Medulla oblongata (tissue), 1 donor: ENCODE measurements at regions not wholly inside any gene's neighbourhood (a gene's known extent, or its start where the extent isn't known, plus 50 kb on each side); places are given as distances from the start of the nearest gene placed in this dataset.
"Not testable (repeated sequence)": the region's sequence is repeated elsewhere in the genome, so short reads cannot be mapped to it uniquely, and the experiment has no call there.

Experiments used
- DNase-seq: peaks from one replicate; pipeline ENCODE4 v3.0.0-alpha.2; 2015; ENCODE audit errors: extremely low spot score

DNA sequence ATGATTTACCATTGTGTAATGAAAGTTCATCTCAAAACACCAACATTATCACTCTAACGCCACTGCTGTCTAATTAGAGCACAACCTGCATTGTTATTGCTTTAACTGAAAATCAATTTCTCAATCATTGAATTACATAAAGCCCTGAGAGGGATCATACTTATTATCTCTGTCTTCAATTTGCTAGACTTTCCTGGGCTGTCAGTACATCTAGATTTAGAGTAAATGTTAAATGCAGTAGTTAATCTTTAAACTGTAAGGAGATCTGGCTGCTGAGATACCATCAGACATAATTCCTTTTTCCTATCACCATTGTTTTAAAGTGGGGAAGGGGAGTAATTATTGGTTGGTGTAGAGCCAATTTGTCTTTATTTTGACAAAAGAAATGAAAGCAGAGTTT is 1995.1 kb downstream of the MRPL39 start:
- DNase-seq = no peak

DNA sequence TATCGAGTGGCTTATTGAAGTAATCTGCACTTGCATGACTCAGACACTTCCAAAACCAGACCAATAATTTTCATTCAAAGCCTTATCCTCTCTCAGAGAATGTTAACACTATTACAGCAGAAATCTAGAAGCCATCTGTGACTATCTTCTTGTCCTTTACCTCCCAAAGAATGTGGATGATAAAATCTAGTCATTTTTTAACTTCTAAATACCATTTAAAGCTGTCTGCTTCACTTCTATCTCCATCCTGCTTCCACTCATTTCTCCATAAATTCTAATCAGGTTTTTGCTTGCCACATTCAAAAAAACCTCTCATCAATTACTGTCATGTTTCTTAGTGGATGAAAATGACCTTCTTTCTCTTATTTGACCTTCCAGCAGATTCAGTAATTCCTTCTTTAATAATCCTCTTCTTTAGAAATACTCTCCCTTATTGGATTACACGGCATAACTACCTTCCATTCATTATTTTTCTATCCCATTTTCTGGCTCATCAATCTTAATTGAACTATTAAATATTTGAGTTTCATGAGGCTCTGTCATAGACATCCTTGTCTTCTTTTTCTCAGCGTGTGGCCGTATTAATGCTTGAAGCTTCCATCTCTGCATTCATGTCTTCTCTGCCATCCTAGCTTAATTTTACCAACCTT is 1999.4 kb downstream of the MRPL39 start:
- no peak for DNase-seq

GRCh38 chr21:23601549-23601948 is 2005.7 kb downstream of the MRPL39 start:
- no peak for DNase-seq

- DNase-seq = no peak
Measured at GRCh38 chr21:23593582-23593981, 2013.7 kb downstream of the MRPL39 start.

DNA sequence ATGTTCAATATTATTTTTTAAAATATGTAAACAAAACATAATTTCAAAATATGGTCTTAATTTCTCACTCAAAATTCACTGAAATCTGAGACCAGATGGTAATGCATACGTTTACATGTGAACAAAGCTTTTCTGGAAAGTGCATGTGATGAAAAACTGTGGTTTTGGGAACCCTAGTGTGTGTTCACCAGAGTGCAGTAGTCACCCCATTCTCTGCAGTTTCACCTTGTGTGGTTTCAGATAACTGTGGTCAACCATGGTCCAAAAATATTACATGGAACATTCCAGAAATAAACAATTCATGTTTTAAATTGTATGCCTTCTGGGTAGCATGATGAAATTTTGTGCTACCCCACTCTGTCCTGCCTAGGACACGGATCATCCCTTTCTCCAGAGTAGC is 2021.9 kb downstream of the MRPL39 start:
- DNase-seq = no peak

DNA sequence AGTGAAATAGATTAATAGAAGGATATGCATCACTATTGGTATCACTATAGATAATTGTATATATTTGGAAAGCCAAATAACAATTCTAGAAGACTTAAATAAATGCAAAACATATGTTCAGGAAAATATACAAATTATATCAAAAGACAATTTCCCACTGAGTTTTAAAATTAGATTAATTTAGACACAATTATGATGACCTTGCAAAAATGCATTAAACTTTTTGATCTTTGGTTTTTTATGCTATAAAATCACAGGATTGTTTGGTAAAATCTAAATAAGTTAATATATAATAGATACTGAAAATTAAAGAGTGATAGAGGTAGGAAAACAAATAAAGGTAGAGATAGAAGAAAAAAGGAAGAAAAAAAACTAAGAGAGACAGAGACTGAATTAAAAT is 2027.7 kb downstream of the MRPL39 start:
- DNase-seq = no peak

DNA sequence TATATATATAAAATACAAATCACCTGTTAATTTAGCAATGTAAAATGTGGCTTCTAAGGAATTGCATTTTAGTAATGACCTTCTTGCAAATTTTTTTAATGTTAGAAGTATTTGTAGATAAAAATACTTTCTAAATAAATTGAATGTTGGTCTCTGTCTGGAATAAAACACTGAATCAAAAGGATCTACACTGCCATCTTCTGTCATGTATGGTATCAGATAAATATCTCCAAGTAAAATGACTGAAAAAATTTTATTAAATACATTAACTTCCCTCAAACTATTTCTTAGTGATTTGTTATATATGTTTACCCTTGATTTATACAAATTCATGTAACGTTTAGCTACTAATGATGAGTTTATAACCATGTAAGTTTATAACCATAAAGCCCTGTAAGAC is 2029.3 kb downstream of the MRPL39 start:
- DNase-seq = no peak

DNA sequence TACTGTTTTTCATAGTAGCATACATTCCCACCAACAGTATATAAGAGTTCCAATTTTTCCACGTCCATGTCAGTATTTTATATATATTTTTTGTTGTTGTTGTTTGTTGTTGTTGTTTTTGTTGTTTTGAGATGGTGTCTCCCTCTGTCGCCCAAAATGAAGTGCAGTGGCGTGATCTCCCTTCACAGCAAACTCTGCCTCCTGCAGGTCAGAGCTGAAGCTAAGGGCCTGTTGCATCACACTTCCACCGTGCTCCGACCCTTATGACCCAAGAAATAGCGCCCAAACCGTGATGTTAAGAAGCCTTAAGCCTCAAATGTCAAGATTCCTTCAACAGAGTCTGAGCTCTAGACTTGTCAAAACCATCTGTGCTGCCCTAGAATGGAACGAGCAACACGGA is 2032.3 kb downstream of the MRPL39 start:
- no peak for DNase-seq

GRCh38 chr21:23548924-23549323 is 2058.4 kb downstream of the MRPL39 start:
- DNase-seq = not testable (repeated sequence)

- DNase-seq = no peak
Measured at GRCh38 chr21:23543333-23543732, 2063.9 kb downstream of the MRPL39 start.

DNA sequence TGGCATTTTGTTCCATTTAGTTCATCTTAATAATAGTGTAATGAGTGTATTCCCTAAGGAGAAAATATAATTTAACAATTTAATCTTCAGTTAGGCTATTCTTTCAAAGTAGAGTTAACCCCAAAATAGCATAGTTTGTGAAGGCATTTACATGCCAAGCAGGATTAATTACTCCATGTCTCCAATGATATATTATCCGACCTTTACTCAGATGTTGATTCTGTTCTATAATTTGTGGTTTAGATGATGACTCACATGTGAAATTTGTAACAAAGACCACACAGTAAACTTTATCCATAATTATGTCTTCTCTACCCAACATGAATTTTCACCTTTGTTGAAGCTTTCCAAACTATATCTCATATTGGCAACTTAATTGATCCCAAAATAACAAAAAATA is 2065.2 kb downstream of the MRPL39 start:
- no peak for DNase-seq

DNA sequence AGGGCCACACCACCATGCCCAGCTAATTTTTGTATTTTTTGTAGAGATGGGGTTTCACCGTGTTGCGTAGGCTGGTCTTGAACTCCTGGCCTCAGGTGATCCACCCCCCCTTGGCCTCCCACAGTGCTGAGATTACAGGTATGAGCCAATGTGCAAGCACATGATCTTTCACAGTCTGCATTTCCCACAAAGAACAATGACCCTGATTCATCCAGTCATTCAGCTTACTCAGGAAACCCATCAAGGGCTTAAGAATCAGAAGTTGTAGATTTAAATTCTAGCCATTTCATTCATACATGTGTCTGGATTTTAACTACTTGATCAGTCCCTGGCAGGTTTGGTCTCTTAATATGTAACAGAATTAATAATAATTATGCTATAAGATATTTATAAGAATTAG is 2065.7 kb downstream of the MRPL39 start:
- DNase-seq = no peak

DNA sequence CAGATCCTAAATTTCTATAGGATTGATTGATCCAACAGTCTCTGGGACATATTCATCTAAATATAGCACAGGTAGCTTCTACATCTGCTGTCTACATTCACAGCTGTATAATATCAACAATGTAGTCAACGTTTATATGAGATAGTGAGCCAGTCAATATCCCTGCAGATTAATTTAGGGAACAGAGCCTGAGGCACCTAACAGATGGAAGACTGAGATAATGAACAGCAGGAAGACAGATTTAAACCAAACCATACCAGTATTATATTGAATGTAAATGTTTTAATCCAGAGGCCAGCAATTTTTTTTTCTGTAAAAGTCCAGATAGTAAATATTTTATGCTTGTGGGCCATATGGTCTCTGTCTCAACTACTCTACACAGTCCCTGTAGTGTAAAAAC is 2072.4 kb downstream of the MRPL39 start:
- no peak for DNase-seq

GRCh38 chr21:23531444-23531843 is 2075.8 kb downstream of the MRPL39 start:
- DNase-seq = no peak

GRCh38 chr21:23524685-23525084 is 2082.6 kb downstream of the MRPL39 start:
- DNase-seq = no peak

DNA sequence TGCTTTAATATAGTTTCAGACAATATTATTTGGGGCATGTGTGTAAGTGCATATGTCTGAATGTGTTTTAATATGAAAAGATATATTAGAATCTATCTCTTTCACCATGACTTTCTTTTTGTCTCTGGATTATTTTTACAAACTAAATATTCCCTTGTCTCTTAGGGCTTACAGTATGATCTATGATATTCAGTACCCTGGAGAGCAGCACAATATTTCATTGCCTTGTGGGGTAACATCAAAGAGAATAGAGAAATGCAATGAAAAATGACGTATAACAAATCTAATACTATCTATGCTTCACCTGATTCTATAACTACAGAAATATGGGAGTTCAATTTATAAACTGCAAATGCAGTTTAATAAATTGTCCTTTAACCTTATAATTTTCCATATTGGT is 2084.5 kb downstream of the MRPL39 start:
- DNase-seq = no peak

GRCh38 chr21:23507501-23507900 is 2099.8 kb downstream of the MRPL39 start:
- no peak for DNase-seq

DNA sequence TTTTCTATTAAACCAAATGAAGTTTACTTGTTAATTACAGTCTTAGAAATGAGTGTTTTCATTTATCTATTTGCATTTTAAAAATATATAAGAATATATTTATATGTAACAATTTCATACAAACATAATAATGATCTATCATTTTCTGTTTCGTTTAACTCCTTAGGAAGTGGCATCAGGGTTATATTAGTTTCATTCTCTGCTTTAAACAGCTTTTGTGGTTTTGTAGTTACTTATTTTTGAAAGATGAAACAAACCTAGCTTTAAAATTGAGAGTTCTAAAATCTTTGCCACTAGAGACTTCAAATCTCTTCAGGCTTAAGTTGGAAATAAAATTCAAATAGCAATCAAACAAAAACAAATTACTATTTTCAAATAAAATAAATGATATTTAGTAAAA is 2110.6 kb downstream of the MRPL39 start:
- DNase-seq = no peak

DNA sequence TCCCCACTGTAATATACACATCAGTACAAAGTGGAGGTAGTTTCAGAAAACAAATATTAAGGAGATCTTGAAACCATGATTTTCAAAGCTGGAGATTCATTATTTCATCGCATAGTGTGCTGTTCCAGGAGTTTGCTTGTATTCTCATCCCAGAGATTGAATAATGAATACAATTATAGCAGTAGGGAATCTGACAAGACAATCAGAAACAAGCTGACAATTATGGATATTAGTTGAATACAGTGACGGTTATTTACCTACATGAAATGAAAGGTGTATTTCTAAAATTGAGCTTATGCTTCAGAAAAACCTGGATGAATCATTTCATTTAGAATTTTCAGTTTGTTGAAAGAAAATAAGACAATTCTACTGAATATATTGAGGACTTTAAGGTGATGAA is 2119.0 kb downstream of the MRPL39 start:
- DNase-seq = no peak

- DNase-seq = no peak
Measured at GRCh38 chr21:23480591-23481270, 2126.6 kb downstream of the MRPL39 start.

- DNase-seq = no peak
Measured at GRCh38 chr21:23478381-23478780, 2128.9 kb downstream of the MRPL39 start.

DNA sequence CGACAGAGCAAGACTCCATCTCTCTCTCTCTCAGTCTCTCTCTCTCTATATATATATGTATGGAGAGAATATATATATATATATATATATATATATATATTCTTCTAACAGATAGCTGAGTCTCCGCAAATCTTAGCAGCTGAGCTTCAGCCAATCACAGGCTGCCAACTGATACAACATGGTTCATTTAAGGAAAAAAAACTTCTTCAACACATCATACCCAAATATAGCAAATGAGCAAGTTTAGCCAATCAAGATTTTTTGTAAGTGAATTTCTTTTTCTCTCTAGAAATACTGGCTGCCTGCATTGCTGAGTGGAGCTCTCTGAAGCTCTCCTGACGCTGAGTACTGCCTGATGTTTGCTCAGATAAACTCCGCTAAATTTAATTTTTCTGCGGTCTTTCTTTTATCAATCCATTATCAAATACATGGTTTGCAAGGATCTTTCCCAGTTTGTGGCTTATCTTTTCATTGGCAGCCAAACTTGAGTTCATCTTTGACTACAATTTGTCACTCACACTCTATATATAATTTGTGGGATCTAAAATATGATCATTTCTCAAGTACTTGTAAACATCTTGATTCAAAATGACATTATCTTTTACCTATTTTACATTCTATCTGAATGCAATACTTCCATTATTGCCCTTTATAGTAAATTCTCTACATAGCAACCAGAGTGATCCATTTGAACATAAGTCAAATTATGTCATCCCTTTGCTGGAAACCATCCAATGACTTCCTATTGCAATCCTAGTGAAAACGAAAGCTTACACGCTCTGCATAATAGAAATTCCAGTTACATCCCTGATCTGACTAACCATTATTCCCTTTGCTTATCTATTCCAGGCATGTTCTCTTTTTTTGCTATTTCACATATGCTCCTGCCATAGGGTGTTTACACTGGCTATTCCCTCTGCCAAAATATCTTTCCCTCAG is 2131.7 kb downstream of the MRPL39 start:
- no peak for DNase-seq

- DNase-seq = no peak
Measured at GRCh38 chr21:23471877-23472276, 2135.4 kb downstream of the MRPL39 start.
